T-helper 1 cell treated with Interleukin-12 subunit alpha and Interleukin-12 subunit beta and Interleukin-4 antibody, amounts not matched to agents 30 ng/mL and 1 ng/mL, for 36 hours (primary cell): ENCODE measurements at regions not wholly inside any gene's neighbourhood (a gene's known extent, or its start where the extent isn't known, plus 50 kb on each side); places are given as distances from the start of the nearest gene placed in this dataset.
"Not testable (repeated sequence)": the region's sequence is repeated elsewhere in the genome, so short reads cannot be mapped to it uniquely, and the experiment has no call there.

ENCODE experiments used
- intact Hi-C: fragments of 100-400 bp; cut with micrococcal nuclease; formaldehyde crosslinking; loops from one replicate; pipeline ENCODE4 v1.15.1; 2024

- intact Hi-C loops = no loop called here
Measured at GRCh38 chr5:102613661-102614060, 114.9 kb upstream of the SLCO6A1 start.

GRCh38 chr5:102617191-102618187 is 118.7 kb upstream of the SLCO6A1 start:
- intact Hi-C loops = no loop called here

- intact Hi-C loops = no loop called here
Measured at GRCh38 chr5:102622262-102622661, 123.5 kb upstream of the SLCO6A1 start.

GRCh38 chr5:102623329-102624065 is 124.7 kb upstream of the SLCO6A1 start:
- intact Hi-C loops = no loop called here

GRCh38 chr5:102624405-102624804 is 125.6 kb upstream of the SLCO6A1 start:
- intact Hi-C loops = no loop called here

- intact Hi-C loops = no loop called here
Measured at GRCh38 chr5:102625468-102625867, 126.7 kb upstream of the SLCO6A1 start.

- intact Hi-C loops = no loop called here
Measured at GRCh38 chr5:102625928-102626327, 127.1 kb upstream of the SLCO6A1 start.

DNA sequence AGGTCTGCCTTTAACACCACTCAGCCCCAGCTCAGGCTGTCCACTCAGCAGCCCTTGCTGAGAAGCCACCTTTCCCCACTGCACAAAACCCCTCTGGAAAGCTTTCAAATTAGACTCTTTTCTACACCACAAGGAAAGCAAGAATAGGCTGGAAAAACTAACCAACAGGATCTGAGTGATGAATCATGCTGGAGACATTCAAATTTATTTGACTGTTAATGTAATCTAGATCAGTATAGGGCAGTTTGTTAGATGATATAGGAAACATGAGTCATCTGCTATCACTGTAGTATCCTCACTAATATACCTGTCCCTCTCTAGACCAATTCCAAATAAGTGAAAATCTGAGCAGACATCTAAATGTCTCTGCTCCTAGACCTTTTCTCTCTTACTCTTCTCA is 127.8 kb upstream of the PAM start:
- intact Hi-C loops = no loop called here

GRCh38 chr5:102628441-102629175 is 126.5 kb upstream of the PAM start:
- intact Hi-C loops = no loop called here

GRCh38 chr5:102629827-102630605 is 125.1 kb upstream of the PAM start:
- intact Hi-C loops = no loop called here

GRCh38 chr5:102635399-102635798 is 119.7 kb upstream of the PAM start:
- intact Hi-C loops = not testable (repeated sequence)

- intact Hi-C loops = no loop called here
Measured at GRCh38 chr5:102638316-102638715, 116.8 kb upstream of the PAM start.

GRCh38 chr5:102638912-102639652 is 116.0 kb upstream of the PAM start:
- intact Hi-C loops = no loop called here

DNA sequence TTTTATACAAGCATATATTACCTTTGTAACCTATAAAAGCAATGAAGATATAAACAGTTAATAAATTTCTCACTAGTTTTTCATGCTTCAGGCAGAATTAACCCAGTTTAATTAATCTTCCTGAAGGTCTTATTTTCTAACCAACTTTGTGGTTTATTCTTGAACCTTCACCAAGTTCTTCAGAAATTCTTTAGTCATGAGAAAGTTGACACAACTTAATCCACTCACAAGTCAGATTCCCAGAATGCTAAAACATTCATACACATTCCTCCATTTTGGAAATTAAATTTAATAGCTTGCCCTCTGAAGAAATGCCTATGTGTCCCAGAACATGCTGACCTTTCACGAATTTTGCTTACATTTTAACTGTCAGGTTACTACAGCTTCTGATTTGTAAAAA is 105.4 kb upstream of the PAM start:
- intact Hi-C loops = no loop called here

- intact Hi-C loops = no loop called here
Measured at GRCh38 chr5:102651466-102651865, 103.6 kb upstream of the PAM start.

DNA sequence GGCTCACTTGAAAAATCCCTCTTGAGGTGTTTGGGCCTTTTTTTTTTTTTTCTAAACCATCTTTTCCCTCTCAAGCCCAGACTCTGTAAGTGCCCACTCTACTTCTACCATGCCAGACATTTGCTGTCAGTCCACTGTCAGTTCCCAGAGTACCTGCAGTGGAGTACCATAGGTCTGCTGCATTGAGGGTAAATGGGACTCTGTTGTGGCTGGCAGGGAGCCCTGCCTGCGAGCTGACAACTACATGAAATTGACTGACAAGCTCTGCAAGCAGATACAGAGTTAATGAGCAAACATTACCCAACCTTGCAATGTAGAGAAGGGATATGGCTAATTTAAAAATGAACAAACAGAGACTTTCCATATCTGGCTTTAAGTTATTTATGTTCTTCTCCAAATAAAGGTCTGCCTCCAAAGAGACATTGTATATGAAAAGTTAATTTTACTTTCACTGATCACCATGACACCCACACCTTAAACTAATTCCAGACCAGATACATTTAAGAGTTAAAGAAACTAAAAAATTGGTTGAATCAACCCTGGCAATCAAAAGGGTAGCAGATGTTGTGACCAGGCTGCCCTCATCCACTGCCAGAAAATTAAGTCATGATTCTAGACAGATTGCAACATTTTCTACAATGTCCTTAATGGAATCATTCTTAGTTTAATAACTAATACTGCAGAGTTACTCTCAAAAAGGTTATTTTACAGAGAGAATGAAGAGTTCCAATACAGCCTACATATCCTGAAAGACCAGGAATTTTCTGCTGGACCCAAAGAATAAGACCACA is 100.4 kb upstream of the PAM start:
- intact Hi-C loops = no loop called here

DNA sequence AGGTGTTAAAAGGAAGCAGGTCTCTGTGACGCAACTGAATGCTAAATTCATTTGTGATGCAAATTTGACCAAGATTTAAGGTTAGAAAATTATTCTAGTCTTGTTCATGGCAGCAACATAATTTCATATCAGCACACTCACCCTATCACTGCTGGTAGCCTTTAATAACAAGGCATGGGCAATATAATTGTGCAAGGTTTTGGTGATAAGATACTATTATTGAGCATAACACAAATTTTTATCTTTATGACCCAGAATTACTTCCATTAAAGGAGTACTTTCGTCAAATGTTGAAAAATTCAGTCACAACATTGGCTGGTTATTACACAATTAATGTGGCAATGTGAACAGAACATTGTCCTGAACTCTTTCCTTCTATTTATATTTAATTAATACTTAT is 96.0 kb upstream of the PAM start:
- intact Hi-C loops = no loop called here

DNA sequence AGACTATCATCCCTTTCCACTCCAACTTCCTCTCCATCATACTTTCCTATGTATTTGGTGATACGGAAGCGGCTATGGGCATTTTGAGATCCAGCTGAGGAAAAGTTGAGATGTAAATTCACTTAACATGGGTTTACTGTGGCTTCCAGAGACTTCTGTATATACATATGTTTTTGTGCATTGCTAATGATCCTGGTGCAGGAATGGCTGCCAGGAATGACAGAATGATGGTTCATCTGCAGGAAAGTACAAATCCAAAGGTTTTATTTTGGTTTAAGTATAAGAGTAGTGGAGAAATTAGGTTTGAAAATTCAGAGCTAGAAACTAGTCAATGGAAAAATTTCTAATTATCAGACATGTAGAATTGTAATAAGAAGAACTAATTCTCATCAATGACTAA is 95.0 kb upstream of the PAM start:
- intact Hi-C loops = no loop called here

DNA sequence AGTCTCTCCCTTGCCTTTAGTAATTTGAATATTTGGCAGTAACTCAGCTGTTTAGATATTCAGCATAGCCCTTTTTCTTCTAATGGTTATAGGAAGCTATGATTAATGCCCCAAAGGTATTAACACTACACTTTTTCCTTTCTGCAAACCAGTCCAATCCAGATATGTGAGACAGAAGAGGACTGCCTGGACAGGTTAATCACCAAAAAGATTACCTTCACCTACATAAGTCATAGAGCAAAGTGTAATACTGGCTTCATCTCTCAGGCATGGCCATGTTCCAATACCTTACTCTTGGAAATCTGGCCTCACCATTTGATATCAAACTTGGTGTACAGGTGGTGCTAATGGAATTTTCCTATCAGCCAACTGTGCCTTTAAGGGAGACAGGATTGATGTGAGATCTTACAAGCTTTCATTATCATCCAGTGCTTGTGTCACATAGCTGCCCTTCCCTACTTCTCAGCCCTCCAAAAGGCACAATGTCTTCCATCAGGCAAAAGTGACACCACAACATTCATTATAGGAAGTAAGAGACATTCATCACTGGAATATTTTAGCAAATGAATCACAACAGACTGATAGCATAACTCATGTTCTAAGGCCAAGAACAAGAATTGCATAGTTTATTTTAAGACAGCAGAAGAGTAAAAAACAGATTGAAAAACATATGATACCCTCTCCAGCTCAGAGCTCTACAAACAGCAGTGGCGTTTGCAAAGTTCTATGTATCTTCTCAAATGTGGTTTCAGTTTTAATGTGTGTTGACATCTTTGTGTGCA is 91.2 kb upstream of the PAM start:
- intact Hi-C loops = no loop called here
